HCT116 (cell line): ENCODE measurements at regions not wholly inside any gene's neighbourhood (a gene's known extent, or its start where the extent isn't known, plus 50 kb on each side); places are given as distances from the start of the nearest gene placed in this dataset.

Experiments
- ATAC-seq: fragments of 200-7000 bp; cut with Tn5 transposase; 2 replicates; pipeline ENCODE4 v1.9.1; 2020; ENCODE audit warnings: mild to moderate bottlenecking, moderate library complexity
- BruUV-seq: library from RNA; stranded (reverse); fragments of 400-500 nt; replicated peaks from 2 replicates; lab custom pipeline; 2021; lab: Mats Ljungman, UMichigan
- CTCF ChIA-PET: fragments of 300-600 bp; sonication (Branson Sonifier 250); formaldehyde crosslinking; loops from one replicate; lab custom pipeline; 2021; ENCODE audit warnings: antibody characterized with exemption; lab: Charles Lee
- POLR2A ChIA-PET: fragments of 300-600, 350-600 bp; sonication (Branson Sonifier 250); formaldehyde crosslinking; loops from one replicate; lab custom pipeline; 2021; ENCODE audit warnings: antibody characterized with exemption; lab: Charles Lee
- RAD21 ChIA-PET, 2 experiments: fragments of 300-600 bp; sonication (Branson Sonifier 250); formaldehyde crosslinking; loops; one replicate each; lab custom pipeline; 2023; ENCODE audit warnings: low total read pairs in 2 of 2; ENCODE audit not compliant: uncharacterized antibody in 2 of 2, unreplicated experiment in 2 of 2, low non-redundant PET in 1 of 2; lab: Charles Lee
- DNase-seq: peaks from one replicate; pipeline ENCODE4 v3.0.0-alpha.2; 2010; ENCODE audit warnings: low read depth, low spot score
- H2AFZ ChIP-seq: fragments of 200-600 bp; shearing (Covaris generic), sonication (generic); 2 replicates; pipeline ENCODE4 v1.6.1; 2017; ENCODE audit warnings: low read depth, mixed run types, mixed read lengths, antibody characterized with exemption, low read length; ENCODE audit not compliant: poor library complexity, severe bottlenecking
- H3K27ac ChIP-seq: 2 replicates; pipeline ENCODE4 v1.5.1; 2012; ENCODE audit warnings: low read depth, low read length
- H3K27me3 ChIP-seq: fragments of 200-600 bp; sonication (generic); 2 replicates; pipeline ENCODE4 v1.6.1; 2016; ENCODE audit warnings: mixed run types, low read length, mixed read lengths; ENCODE audit not compliant: insufficient read depth
- H3K36me3 ChIP-seq, 2 experiments: fragments of 200-500 bp in 1 of 2; fragments of 200-600 bp in 1 of 2; sonication (Bioruptor generic) in 1 of 2; sonication (generic) in 1 of 2; 2 replicates each; pipeline versions ENCODE4 v1.5.1 to v1.6.1; 2014 to 2016; ENCODE audit warnings: low read length in 2 of 2, inconsistent platforms in 1 of 2, mixed read lengths in 1 of 2, mixed run types in 1 of 2; ENCODE audit not compliant: insufficient read depth in 2 of 2, control insufficient read depth in 1 of 2
- H3K4me1 ChIP-seq, 2 experiments: fragments of 200-600 bp in 1 of 2; sonication (generic) in 1 of 2; 2 replicates each; pipeline versions ENCODE4 v1.5.1 to v1.6.1; 2012 to 2017; ENCODE audit warnings: low read length in 2 of 2, inconsistent platforms in 1 of 2, mild to moderate bottlenecking in 1 of 2, mixed read lengths in 1 of 2, mixed run types in 1 of 2, moderate library complexity in 1 of 2; ENCODE audit not compliant: insufficient read depth in 2 of 2, control insufficient read depth in 1 of 2
- H3K4me2 ChIP-seq: fragments of 200-600 bp; sonication (generic); 2 replicates; pipeline ENCODE4 v1.6.1; 2017; ENCODE audit warnings: mixed run types, low read length, mixed read lengths
- H3K4me3 ChIP-seq, 2 experiments: fragments of 200-600 bp in 1 of 2; sonication (generic) in 1 of 2; replicated peaks in 1 of 2; 2 replicates each; pipeline ENCODE4 v1.5.1; 2011 to 2016; ENCODE audit warnings: low read length in 2 of 2, control low read depth in 1 of 2, low read depth in 1 of 2, mild to moderate bottlenecking in 1 of 2, mixed read lengths in 1 of 2, mixed run types in 1 of 2
- H3K79me2 ChIP-seq: fragments of 200-600 bp; sonication (generic); 2 replicates; pipeline ENCODE4 v1.6.1; 2017; ENCODE audit warnings: mild to moderate bottlenecking, mixed run types, low read length, moderate library complexity, mixed read lengths; ENCODE audit not compliant: insufficient read depth
- H3K9ac ChIP-seq: fragments of 200-600 bp; sonication (generic); 2 replicates; pipeline ENCODE4 v1.6.1; 2016; ENCODE audit warnings: low read length, mixed read lengths
- H3K9me2 ChIP-seq: fragments of 200-600 bp; sonication (generic), shearing (Covaris generic); 2 replicates; pipeline ENCODE4 v1.6.1; 2017; ENCODE audit warnings: mixed run types, mild to moderate bottlenecking, moderate library complexity; ENCODE audit not compliant: insufficient read depth
- H3K9me3 ChIP-seq, 2 experiments: fragments of 200-500 bp in 1 of 2; fragments of 200-600 bp in 1 of 2; sonication (Bioruptor generic) in 1 of 2; sonication (generic) in 1 of 2; 2 replicates each; pipeline ENCODE4 v1.6.1; 2014 to 2017; ENCODE audit warnings: low read length in 2 of 2, mixed read lengths in 2 of 2, inconsistent platforms in 1 of 2, low read depth in 1 of 2, mild to moderate bottlenecking in 1 of 2, mixed run types in 1 of 2, moderate library complexity in 1 of 2; ENCODE audit not compliant: control insufficient read depth in 1 of 2, insufficient read depth in 1 of 2
- H4K20me1 ChIP-seq: fragments of 200-600 bp; sonication (generic), shearing (Covaris generic); 2 replicates; pipeline ENCODE4 v1.6.1; 2017; ENCODE audit warnings: mixed run types, mild to moderate bottlenecking, moderate library complexity; ENCODE audit not compliant: insufficient read depth
- CBX3 ChIP-seq: IDR thresholded peaks from 2 replicates; pipeline ENCODE4 v1.6.1; 2012; ENCODE audit warnings: low read depth
- CEBPB ChIP-seq: IDR thresholded peaks from 2 replicates; pipeline ENCODE4 v1.6.1; 2012; ENCODE audit warnings: low read depth
- EGR1 ChIP-seq: IDR thresholded peaks from 2 replicates; pipeline ENCODE4 v1.6.1; 2012; ENCODE audit warnings: low read depth
- ELF1 ChIP-seq: IDR thresholded peaks from 2 replicates; pipeline ENCODE4 v1.6.1; 2012; ENCODE audit warnings: low read depth, borderline replicate concordance
- EZH2 ChIP-seq: fragments of 200-600 bp; sonication (generic); IDR thresholded peaks from 2 replicates; pipeline ENCODE4 v1.6.1; 2017; ENCODE audit warnings: antibody characterized with exemption, mixed run types
- EZH2phosphoT487 ChIP-seq: fragments of 200-600 bp; IDR thresholded peaks from 2 replicates; pipeline ENCODE4 v1.6.1; 2018; ENCODE audit warnings: antibody characterized with exemption, borderline replicate concordance
- JUND ChIP-seq: IDR thresholded peaks from 2 replicates; pipeline ENCODE4 v1.6.1; 2012
- POLR2A ChIP-seq: IDR thresholded peaks from 2 replicates; pipeline ENCODE4 v1.7.0; 2011; ENCODE audit warnings: borderline replicate concordance; ENCODE audit not compliant: insufficient read depth, insufficient read length; ENCODE audit errors: extremely low read depth
- RAD21 ChIP-seq: IDR thresholded peaks from 2 replicates; pipeline ENCODE4 v1.6.1; 2012; ENCODE audit warnings: low read depth, mild to moderate bottlenecking
- SIN3A ChIP-seq: IDR thresholded peaks from 2 replicates; pipeline ENCODE4 v1.6.1; 2012; ENCODE audit warnings: low read depth
- SRF ChIP-seq: IDR thresholded peaks from 2 replicates; pipeline ENCODE4 v1.6.1; 2012; ENCODE audit warnings: low read depth
- TCF7L2 ChIP-seq: IDR thresholded peaks from 2 replicates; pipeline ENCODE4 v1.7.0; 2011; ENCODE audit warnings: borderline replicate concordance, inconsistent platforms; ENCODE audit not compliant: insufficient read depth, insufficient read length; ENCODE audit errors: extremely low read depth
- YY1 ChIP-seq: IDR thresholded peaks from 2 replicates; pipeline ENCODE4 v1.6.1; 2011; ENCODE audit warnings: low read length, low read depth, moderate library complexity, mild to moderate bottlenecking; ENCODE audit not compliant: insufficient replicate concordance; ENCODE audit errors: extremely low read depth
- ZFX ChIP-seq: fragments of 450-650 bp; IDR thresholded peaks from 2 replicates; pipeline ENCODE4 v1.6.1; 2017
- ZNF274 ChIP-seq: fragments of 200-500 bp; sonication (Bioruptor generic); IDR thresholded peaks from 2 replicates; pipeline ENCODE4 v1.6.1; 2014; ENCODE audit warnings: mild to moderate bottlenecking, low read depth, low read length, inconsistent platforms
- intact Hi-C: fragments of 100-400 bp; cut with micrococcal nuclease; formaldehyde crosslinking; loops from 2 replicates; pipeline ENCODE4 v1.10.0; 2022
- TF ChIP-seq, protein P1 (sequence below): IDR thresholded peaks from 2 replicates; pipeline ENCODE4 v1.6.1; 2012; ENCODE audit warnings: low read depth
- TF ChIP-seq, protein P2 (sequence below), 3 experiments: fragments of 200-600 bp in 1 of 3; sonication (generic) in 1 of 3; IDR thresholded peaks in 2 of 3; conservative IDR thresholded peaks in 1 of 3; 2 replicates each; pipeline ENCODE4 v1.5.1; 2012 to 2017; ENCODE audit warnings: low read depth in 2 of 3, low read length in 2 of 3, antibody characterized with exemption in 1 of 3, borderline replicate concordance in 1 of 3, control low read depth in 1 of 3, mild to moderate bottlenecking in 1 of 3, mixed read lengths in 1 of 3, mixed run types in 1 of 3, moderate library complexity in 1 of 3; ENCODE audit not compliant: insufficient read depth in 1 of 3
- TF ChIP-seq, protein P3 (sequence below): IDR thresholded peaks from 2 replicates; pipeline ENCODE4 v1.6.1; 2012
- TF ChIP-seq, protein P4 (sequence below): IDR thresholded peaks from 2 replicates; pipeline ENCODE4 v1.6.1; 2011; ENCODE audit warnings: mild to moderate bottlenecking, low read length, moderate library complexity; ENCODE audit not compliant: insufficient replicate concordance; ENCODE audit errors: extremely low read depth

DNA sequence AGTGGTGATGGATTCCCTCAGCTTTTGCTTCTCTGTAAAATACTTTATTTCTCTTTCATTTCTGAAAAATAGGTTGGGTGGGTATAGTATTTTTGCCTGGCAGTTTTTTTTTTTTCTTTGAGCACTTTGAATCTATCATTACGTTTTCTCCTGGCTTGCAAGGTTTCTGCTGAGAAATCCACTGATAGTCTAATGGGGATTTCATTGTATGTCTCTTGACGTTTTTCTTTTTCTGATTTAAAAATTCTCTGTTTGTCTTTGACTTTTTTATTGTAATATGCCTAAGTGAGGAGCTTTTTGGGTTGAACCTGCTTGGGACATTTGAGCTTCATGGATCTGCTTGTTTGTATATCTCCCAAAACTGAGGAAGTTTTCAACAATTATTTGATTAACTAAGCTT, 606.0 kb downstream of the KCNH5 start:
- Histone ChIP-seq H3K4me2 (no peak overlapping the region), H3K9ac (no peak overlapping the region), H2AFZ (no peak overlapping the region), H3K9me2 (no peaks in the 10 kb centered on the region), H3K79me2 (no peaks in the 10 kb centered on the region), H3K4me3 (no peak overlapping the region), H3K27me3 (no peaks in the 10 kb centered on the region), H3K36me3 (no peaks in the 10 kb centered on the region), H3K4me1 (no peaks in the 10 kb centered on the region), H3K27ac (no peak overlapping the region), H4K20me1 (no peaks in the 10 kb centered on the region; the same call in 1 of the 2 replicates), H3K9me3 (peaks cover 3 to 28% of the 10 kb centered on the region in 2 experiments; a peak in 2 of 4 replicates)
- TF ChIP-seq CBX3 (no peak), RAD21 (no peak), TCF7L2 (no peak), CEBPB (no peak), SIN3A (no peak), EGR1 (no peak), ZNF274 (no peak), YY1 (no peak), POLR2A (no peak), EZH2phosphoT487 (no peak), ZFX (no peak), JUND (no peak), ELF1 (no peak), SRF (no peak), EZH2 (no peak)
- TF ChIP-seq, protein P1, sequence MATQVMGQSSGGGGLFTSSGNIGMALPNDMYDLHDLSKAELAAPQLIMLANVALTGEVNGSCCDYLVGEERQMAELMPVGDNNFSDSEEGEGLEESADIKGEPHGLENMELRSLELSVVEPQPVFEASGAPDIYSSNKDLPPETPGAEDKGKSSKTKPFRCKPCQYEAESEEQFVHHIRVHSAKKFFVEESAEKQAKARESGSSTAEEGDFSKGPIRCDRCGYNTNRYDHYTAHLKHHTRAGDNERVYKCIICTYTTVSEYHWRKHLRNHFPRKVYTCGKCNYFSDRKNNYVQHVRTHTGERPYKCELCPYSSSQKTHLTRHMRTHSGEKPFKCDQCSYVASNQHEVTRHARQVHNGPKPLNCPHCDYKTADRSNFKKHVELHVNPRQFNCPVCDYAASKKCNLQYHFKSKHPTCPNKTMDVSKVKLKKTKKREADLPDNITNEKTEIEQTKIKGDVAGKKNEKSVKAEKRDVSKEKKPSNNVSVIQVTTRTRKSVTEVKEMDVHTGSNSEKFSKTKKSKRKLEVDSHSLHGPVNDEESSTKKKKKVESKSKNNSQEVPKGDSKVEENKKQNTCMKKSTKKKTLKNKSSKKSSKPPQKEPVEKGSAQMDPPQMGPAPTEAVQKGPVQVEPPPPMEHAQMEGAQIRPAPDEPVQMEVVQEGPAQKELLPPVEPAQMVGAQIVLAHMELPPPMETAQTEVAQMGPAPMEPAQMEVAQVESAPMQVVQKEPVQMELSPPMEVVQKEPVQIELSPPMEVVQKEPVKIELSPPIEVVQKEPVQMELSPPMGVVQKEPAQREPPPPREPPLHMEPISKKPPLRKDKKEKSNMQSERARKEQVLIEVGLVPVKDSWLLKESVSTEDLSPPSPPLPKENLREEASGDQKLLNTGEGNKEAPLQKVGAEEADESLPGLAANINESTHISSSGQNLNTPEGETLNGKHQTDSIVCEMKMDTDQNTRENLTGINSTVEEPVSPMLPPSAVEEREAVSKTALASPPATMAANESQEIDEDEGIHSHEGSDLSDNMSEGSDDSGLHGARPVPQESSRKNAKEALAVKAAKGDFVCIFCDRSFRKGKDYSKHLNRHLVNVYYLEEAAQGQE = no peak
- TF ChIP-seq, protein P2, sequence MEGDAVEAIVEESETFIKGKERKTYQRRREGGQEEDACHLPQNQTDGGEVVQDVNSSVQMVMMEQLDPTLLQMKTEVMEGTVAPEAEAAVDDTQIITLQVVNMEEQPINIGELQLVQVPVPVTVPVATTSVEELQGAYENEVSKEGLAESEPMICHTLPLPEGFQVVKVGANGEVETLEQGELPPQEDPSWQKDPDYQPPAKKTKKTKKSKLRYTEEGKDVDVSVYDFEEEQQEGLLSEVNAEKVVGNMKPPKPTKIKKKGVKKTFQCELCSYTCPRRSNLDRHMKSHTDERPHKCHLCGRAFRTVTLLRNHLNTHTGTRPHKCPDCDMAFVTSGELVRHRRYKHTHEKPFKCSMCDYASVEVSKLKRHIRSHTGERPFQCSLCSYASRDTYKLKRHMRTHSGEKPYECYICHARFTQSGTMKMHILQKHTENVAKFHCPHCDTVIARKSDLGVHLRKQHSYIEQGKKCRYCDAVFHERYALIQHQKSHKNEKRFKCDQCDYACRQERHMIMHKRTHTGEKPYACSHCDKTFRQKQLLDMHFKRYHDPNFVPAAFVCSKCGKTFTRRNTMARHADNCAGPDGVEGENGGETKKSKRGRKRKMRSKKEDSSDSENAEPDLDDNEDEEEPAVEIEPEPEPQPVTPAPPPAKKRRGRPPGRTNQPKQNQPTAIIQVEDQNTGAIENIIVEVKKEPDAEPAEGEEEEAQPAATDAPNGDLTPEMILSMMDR (IDR thresholded peaks at IDR 0.05 in 2 of 3, conservative IDR thresholded peaks at IDR 0.05 in 1 of 3; ENCODE audit: borderline replicate concordance in 1 of 3, insufficient read depth in 1 of 3, low read depth in 2 of 3, low read length in 2 of 3) = no peak
- TF ChIP-seq, protein P3, sequence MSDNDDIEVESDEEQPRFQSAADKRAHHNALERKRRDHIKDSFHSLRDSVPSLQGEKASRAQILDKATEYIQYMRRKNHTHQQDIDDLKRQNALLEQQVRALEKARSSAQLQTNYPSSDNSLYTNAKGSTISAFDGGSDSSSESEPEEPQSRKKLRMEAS = no peak
- TF ChIP-seq, protein P4, sequence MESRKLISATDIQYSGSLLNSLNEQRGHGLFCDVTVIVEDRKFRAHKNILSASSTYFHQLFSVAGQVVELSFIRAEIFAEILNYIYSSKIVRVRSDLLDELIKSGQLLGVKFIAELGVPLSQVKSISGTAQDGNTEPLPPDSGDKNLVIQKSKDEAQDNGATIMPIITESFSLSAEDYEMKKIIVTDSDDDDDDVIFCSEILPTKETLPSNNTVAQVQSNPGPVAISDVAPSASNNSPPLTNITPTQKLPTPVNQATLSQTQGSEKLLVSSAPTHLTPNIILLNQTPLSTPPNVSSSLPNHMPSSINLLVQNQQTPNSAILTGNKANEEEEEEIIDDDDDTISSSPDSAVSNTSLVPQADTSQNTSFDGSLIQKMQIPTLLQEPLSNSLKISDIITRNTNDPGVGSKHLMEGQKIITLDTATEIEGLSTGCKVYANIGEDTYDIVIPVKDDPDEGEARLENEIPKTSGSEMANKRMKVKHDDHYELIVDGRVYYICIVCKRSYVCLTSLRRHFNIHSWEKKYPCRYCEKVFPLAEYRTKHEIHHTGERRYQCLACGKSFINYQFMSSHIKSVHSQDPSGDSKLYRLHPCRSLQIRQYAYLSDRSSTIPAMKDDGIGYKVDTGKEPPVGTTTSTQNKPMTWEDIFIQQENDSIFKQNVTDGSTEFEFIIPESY = no peak
- ChIA-PET POLR2A (no interaction called here), CTCF (no interaction called here), RAD21 (no interaction called here)
- BruUV-seq = no TSS peak
- intact Hi-C loops = no loop called here
- DNase-seq (no peak), ATAC-seq (no peak)
